ENCODE measurements at regions not wholly inside any gene's neighbourhood (a gene's known extent, or its start where the extent isn't known, plus 50 kb on each side); places are given as distances from the start of the nearest gene placed in this dataset.

GRCh38 chr5:60538955-60539866 lies 160.8 kb downstream of the DEPDC1B start:
- H3K9me3 ChIP-seq (ENCODE audit: control extremely low read depth in 1 of 3, control insufficient read depth in 2 of 3, insufficient read depth in 1 of 3, low read length in 2 of 3), result no peaks in the 10 kb centered on the region
- CTCF ChIA-PET, result interaction anchor here (0.6 to 1.9 kb wide), 3 partner anchors 17 to 884 kb away, joined by 4 read pairs; no protein-coding TSS in a partner anchor
- peak overlapping the region; percentile 62 for H3K4me2 ChIP-seq (replicated peaks; ENCODE audit: low read depth, low read length, poor library complexity, severe bottlenecking)
- peak overlapping the region; percentile 53 for H3K9ac ChIP-seq (ENCODE audit: low read length)
- Mint-ChIP-seq H3K4me1 (peaks cover 72% of the 10 kb centered on the region), H3K9me3 (ENCODE audit: insufficient read depth) (no peaks in the 10 kb centered on the region), H3K27me3 (no peaks in the 10 kb centered on the region), H3K4me3 (peak overlapping the region; percentile 62), H3K27ac (peak overlapping the region; percentile 81)
- TF ChIP-seq CTCF (IDR thresholded peaks at IDR 0.05) (no peak), EZH2 (IDR thresholded peaks at IDR 0.05; ENCODE audit: borderline replicate concordance, insufficient read depth, low read depth, low read length, poor library complexity, severe bottlenecking) (no peak)
- intact Hi-C loops (cut with micrococcal nuclease), result loop anchor here (1.0 to 5.0 kb wide), 2 partner anchors 17 to 47 kb away; no protein-coding TSS in a partner anchor
- H3K79me2 ChIP-seq (ENCODE audit: control insufficient read depth, insufficient read depth, low read length), result no peaks in the 10 kb centered on the region
- DNase-seq (peak; percentile 80), ATAC-seq (ENCODE audit: low read depth) (peak; percentile 53)
- H4K20me1 ChIP-seq (ENCODE audit: control insufficient read depth, insufficient read depth, low read length, poor library complexity, severe bottlenecking), result no peaks in the 10 kb centered on the region
- peak overlapping the region in 2 of 5 experiments; percentile 1 to 49 for H3K4me3 ChIP-seq (ENCODE audit: control extremely low read depth in 1 of 5, extremely low read depth in 1 of 5, insufficient read depth in 1 of 5, low read depth in 2 of 5, low read length in 4 of 5)
- no peak overlapping the region for H2AFZ ChIP-seq (ENCODE audit: insufficient read depth, low read depth, low read length, poor library complexity, severe bottlenecking)
- 78% methylated on average over 1 of the region's 1 CpG for WGBS (ENCODE audit: insufficient coverage)
- no peaks in the 10 kb centered on the region for H3K36me3 ChIP-seq (replicated peaks in 1 of 2; ENCODE audit: control extremely low read depth in 1 of 2, control insufficient read depth in 1 of 2, extremely low read depth in 1 of 2, insufficient read depth in 2 of 2, low read length in 1 of 2)
- no peaks in the 10 kb centered on the region for H3K27me3 ChIP-seq (replicated peaks in 1 of 4; ENCODE audit: control extremely low read depth in 1 of 4, control insufficient read depth in 3 of 4, insufficient read depth in 4 of 4, low read length in 3 of 4)
- H3K27ac ChIP-seq (ENCODE audit: low read length in 2 of 2), result peak overlapping the region; percentile 90 to 95
- H3K4me1 ChIP-seq (ENCODE audit: control insufficient read depth in 2 of 2, insufficient read depth in 2 of 2, low read length in 2 of 2), result peaks cover 45 to 71% of the 10 kb centered on the region in 2 donors
- POLR2A ChIA-PET, result no interaction called here

- H3K36me3 ChIP-seq (replicated peaks in 1 of 2; ENCODE audit: control extremely low read depth in 1 of 2, control insufficient read depth in 1 of 2, extremely low read depth in 1 of 2, insufficient read depth in 2 of 2, low read length in 1 of 2), result no peaks in the 10 kb centered on the region
- no peak for ATAC-seq (ENCODE audit: low read depth)
- intact Hi-C loops (cut with micrococcal nuclease), result loop anchor here (5.0 kb wide), 1 partner anchor 46 kb away; no protein-coding TSS in a partner anchor
- no peaks in the 10 kb centered on the region for H3K79me2 ChIP-seq (ENCODE audit: control insufficient read depth, insufficient read depth, low read length)
- peak overlapping the region; percentile 62 for H3K27ac Mint-ChIP-seq
- WGBS (ENCODE audit: insufficient coverage), result no CpG with 5 or more reads among the region's 2 CpGs
- no peaks in the 10 kb centered on the region for H3K9me3 ChIP-seq (ENCODE audit: control extremely low read depth in 1 of 3, control insufficient read depth in 2 of 3, insufficient read depth in 1 of 3, low read length in 2 of 3)
- DNase-seq, result peak; percentile 50
- H3K4me1 Mint-ChIP-seq, result peaks cover 80% of the 10 kb centered on the region
- no peaks in the 10 kb centered on the region for H4K20me1 ChIP-seq (ENCODE audit: control insufficient read depth, insufficient read depth, low read length, poor library complexity, severe bottlenecking)
- peak overlapping the region; percentile 90 to 95 for H3K27ac ChIP-seq (ENCODE audit: low read length in 2 of 2)
- peaks cover 45 to 79% of the 10 kb centered on the region in 2 donors for H3K4me1 ChIP-seq (ENCODE audit: control insufficient read depth in 2 of 2, insufficient read depth in 2 of 2, low read length in 2 of 2)
- no peaks in the 10 kb centered on the region for H3K27me3 Mint-ChIP-seq
- no peaks in the 10 kb centered on the region for H3K9me3 Mint-ChIP-seq (ENCODE audit: insufficient read depth)
- H3K4me3 Mint-ChIP-seq, result no peak overlapping the region
- no peaks in the 10 kb centered on the region for H3K27me3 ChIP-seq (replicated peaks in 1 of 4; ENCODE audit: control extremely low read depth in 1 of 4, control insufficient read depth in 3 of 4, insufficient read depth in 4 of 4, low read length in 3 of 4)
- ChIA-PET CTCF (interaction anchor here (1.9 kb wide), 1 partner anchor 16 kb away, joined by 4 read pairs; no protein-coding TSS in a partner anchor), POLR2A (no interaction called here)
- H3K9ac ChIP-seq (ENCODE audit: low read length), result peak overlapping the region; percentile 53
- peak overlapping the region; percentile 62 for H3K4me2 ChIP-seq (replicated peaks; ENCODE audit: low read depth, low read length, poor library complexity, severe bottlenecking)
- TF ChIP-seq CTCF (IDR thresholded peaks at IDR 0.05), result no peak
- TF ChIP-seq EZH2 (IDR thresholded peaks at IDR 0.05; ENCODE audit: borderline replicate concordance, insufficient read depth, low read depth, low read length, poor library complexity, severe bottlenecking), result no peak
- H2AFZ ChIP-seq (ENCODE audit: insufficient read depth, low read depth, low read length, poor library complexity, severe bottlenecking), result no peak overlapping the region
- H3K4me3 ChIP-seq (ENCODE audit: control extremely low read depth in 1 of 5, extremely low read depth in 1 of 5, insufficient read depth in 1 of 5, low read depth in 2 of 5, low read length in 4 of 5), result peak overlapping the region in 1 of 5 experiments; percentile 49
Observed at GRCh38 chr5:60538426-60538825, 161.5 kb downstream of the DEPDC1B start.
